Cerebellar nuclear complex (tissue), 1 donor: ENCODE measurements at regions not wholly inside any gene's neighbourhood (a gene's known extent, or its start where the extent isn't known, plus 50 kb on each side); places are given as distances from the start of the nearest gene placed in this dataset.

ENCODE experiments used
- DNase-seq, 2 experiments: peaks; one replicate each; lab custom pipeline; 2025; lab: John Stamatoyannopoulos, UW

GRCh38 chrX:40316502-40316901 is 218.7 kb upstream of the BCOR start:
- no peak for DNase-seq

- no peak for DNase-seq
Measured at GRCh38 chrX:40314070-40314469, 216.3 kb upstream of the BCOR start.

GRCh38 chrX:40313269-40313668 is 215.5 kb upstream of the BCOR start:
- DNase-seq, result no peak

GRCh38 chrX:40310447-40310846 is 212.7 kb upstream of the BCOR start:
- DNase-seq, result no peak

- no peak for DNase-seq
Measured at GRCh38 chrX:40310016-40310415, 212.3 kb upstream of the BCOR start.

GRCh38 chrX:40307871-40308270 is 210.1 kb upstream of the BCOR start:
- DNase-seq, result no peak

- DNase-seq, result no peak
Measured at GRCh38 chrX:40304115-40304514, 206.4 kb upstream of the BCOR start.

- DNase-seq, result no peak
Measured at GRCh38 chrX:40303256-40304077, 205.7 kb upstream of the BCOR start.

GRCh38 chrX:40300286-40300890 is 202.6 kb upstream of the BCOR start:
- no peak for DNase-seq

- no peak for DNase-seq
Measured at GRCh38 chrX:40299641-40300046, 201.9 kb upstream of the BCOR start.

GRCh38 chrX:40298572-40299479 is 201.1 kb upstream of the BCOR start:
- no peak for DNase-seq

- no peak for DNase-seq
Measured at GRCh38 chrX:40298069-40298468, 200.3 kb upstream of the BCOR start.

- no peak for DNase-seq
Measured at GRCh38 chrX:40291553-40291952, 193.8 kb upstream of the BCOR start.

- no peak for DNase-seq
Measured at GRCh38 chrX:40290517-40290916, 192.8 kb upstream of the BCOR start.

GRCh38 chrX:40285876-40286275 is 188.1 kb upstream of the BCOR start:
- no peak for DNase-seq

- DNase-seq, result no peak
Measured at GRCh38 chrX:40284852-40285251, 187.1 kb upstream of the BCOR start.

GRCh38 chrX:40283981-40284380 is 186.2 kb upstream of the BCOR start:
- no peak for DNase-seq

- no peak for DNase-seq
Measured at GRCh38 chrX:40282946-40283660, 185.3 kb upstream of the BCOR start.

- no peak for DNase-seq
Measured at GRCh38 chrX:40282348-40282747, 184.6 kb upstream of the BCOR start.

- DNase-seq, result no peak
Measured at GRCh38 chrX:40281336-40282005, 183.7 kb upstream of the BCOR start.

- no peak for DNase-seq
Measured at GRCh38 chrX:40279762-40280161, 182.0 kb upstream of the BCOR start.

- no peak for DNase-seq
Measured at GRCh38 chrX:40279091-40279430, 181.3 kb upstream of the BCOR start.
